AG09309 (cell line): ENCODE measurements at regions not wholly inside any gene's neighbourhood (a gene's known extent, or its start where the extent isn't known, plus 50 kb on each side); places are given as distances from the start of the nearest gene placed in this dataset.
"Not testable (repeated sequence)": the region's sequence is repeated elsewhere in the genome, so short reads cannot be mapped to it uniquely, and the experiment has no call there.

Source experiments
- DNase-seq: peaks from one replicate; pipeline ENCODE4 v3.0.0-alpha.2; 2010; ENCODE audit warnings: low read depth
- H3K4me3 ChIP-seq: 2 replicates; pipeline ENCODE4 v1.5.1; 2011; ENCODE audit warnings: mild to moderate bottlenecking, low read depth, low read length, moderate library complexity; ENCODE audit not compliant: control insufficient read depth
- TF ChIP-seq, protein P1 (sequence below): IDR thresholded peaks from 2 replicates; pipeline ENCODE4 v1.5.1; 2011; ENCODE audit warnings: mild to moderate bottlenecking, low read depth, low read length, inconsistent platforms; ENCODE audit not compliant: insufficient read depth, control insufficient read depth; ENCODE audit errors: missing control alignments

DNA sequence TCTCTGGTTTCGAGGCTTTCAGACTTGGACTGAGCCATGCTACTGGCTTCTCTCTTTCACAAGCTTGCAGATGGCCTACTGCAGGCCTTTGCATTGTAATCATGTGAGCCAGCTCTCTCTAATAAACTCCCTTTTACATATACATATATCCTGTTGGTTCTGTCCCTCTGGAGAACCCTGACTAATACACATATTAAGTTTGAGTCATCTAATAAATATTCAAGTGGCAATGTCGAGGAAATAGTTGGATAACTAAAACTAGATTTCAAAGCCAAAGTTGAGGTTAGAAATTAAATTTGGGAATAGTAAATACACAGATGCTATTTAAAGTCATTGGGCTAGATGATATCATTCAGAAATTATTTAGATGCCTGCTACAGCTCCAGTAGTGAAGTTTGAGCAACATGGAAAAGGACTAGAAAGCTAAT, 1343.4 kb downstream of the GRIK2 start:
- TF ChIP-seq, protein P1, sequence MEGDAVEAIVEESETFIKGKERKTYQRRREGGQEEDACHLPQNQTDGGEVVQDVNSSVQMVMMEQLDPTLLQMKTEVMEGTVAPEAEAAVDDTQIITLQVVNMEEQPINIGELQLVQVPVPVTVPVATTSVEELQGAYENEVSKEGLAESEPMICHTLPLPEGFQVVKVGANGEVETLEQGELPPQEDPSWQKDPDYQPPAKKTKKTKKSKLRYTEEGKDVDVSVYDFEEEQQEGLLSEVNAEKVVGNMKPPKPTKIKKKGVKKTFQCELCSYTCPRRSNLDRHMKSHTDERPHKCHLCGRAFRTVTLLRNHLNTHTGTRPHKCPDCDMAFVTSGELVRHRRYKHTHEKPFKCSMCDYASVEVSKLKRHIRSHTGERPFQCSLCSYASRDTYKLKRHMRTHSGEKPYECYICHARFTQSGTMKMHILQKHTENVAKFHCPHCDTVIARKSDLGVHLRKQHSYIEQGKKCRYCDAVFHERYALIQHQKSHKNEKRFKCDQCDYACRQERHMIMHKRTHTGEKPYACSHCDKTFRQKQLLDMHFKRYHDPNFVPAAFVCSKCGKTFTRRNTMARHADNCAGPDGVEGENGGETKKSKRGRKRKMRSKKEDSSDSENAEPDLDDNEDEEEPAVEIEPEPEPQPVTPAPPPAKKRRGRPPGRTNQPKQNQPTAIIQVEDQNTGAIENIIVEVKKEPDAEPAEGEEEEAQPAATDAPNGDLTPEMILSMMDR, result no peak
- no peak for DNase-seq
- H3K4me3 ChIP-seq, result no peak overlapping the region

DNA sequence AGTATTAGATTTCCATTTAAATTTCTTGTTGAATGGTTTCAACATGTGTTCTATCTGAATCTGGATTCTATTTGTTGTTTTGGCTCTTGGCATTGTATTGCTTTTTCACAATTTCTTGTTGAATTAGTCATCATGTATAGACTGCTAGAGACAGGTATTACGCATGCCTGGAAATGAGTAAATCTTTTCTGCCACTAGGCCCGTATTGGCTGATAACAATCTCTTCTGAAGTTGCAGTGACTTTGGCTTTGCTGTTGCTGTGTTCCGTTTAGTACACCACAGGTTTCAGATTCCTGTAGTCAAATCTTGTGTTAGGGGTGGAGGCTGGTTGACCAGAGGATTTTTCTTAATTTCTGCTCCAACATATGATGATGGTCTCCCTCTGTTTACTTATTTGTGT, 1339.4 kb downstream of the GRIK2 start:
- DNase-seq, result no peak

DNA sequence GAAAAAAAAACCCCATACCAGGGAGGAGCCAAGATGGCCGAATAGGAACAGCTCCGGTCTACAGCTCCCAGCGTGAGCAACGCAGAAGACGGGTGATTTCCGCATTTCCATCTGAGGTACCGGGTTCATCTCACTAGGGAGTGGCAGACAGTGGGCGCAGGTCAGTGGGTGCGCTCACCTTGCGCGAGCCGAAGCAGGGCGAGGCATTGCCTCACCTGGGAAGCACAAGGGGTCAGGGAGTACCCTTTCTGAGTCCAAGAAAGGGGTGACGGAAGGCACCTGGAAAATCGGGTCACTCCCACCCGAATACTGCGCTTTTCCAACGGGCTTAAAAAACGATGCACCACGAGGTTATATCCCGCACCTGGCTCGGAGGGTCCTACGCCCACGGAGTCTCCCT, 1328.6 kb downstream of the GRIK2 start:
- H3K4me3 ChIP-seq, DNase-seq: not testable (repeated sequence)

More for the DNA sequence above, 1339.4 kb downstream of the GRIK2 start:
- no peak overlapping the region for H3K4me3 ChIP-seq
- TF ChIP-seq, protein P1, result no peak

DNA sequence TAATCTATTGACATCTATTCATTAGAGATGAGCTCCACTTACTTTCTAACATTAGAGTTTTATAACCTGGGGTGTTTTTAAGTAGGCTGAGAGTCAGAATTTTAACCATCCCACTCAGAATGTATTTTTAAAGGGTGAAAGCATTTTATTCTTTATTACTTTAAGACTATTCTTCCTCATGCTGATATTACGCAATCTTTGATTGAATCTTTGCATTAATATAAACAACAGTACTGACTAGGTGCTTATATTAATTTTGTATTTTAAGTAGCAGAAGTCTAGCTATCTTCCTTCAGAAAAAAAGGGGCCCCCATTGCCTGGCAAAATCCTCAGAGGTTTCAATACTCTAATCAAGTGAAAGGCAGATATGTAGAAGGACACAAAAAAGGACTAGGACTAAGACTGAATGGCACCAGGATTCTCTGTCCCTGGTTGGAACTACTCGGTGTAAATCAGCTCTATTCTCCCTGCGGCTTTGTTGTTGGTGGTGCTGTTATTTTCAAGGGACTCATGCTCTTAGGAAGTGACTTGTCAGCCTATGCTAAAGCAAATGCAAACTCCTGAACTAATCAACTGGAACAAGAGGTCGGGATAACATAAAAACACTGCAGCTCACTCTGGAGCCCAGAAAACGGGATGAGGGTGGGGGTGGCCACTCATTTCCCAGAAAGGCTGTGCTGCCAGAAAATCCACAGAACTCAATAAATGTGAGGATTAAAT, 1324.4 kb downstream of the GRIK2 start:
- no peak for DNase-seq
- TF ChIP-seq, protein P1, result no peak
- H3K4me3 ChIP-seq, result no peak overlapping the region

DNA sequence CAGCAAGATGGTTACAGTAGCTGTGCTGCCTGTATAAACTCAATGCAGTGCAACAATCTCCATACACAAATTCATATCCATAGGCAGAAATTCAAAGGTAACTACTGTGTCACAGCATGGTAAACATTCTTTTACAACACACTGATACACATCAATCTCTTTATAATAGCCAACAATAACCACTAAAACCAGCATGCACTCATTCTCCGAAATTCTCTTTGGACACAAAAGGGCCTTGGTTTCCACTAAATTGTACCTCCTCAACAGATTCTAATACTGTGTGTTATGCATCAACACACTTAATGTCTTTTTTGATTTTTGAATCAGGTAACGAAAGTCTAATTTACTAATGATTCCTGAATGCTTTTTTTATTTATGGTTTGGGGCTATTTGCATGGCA, 1323.7 kb downstream of the GRIK2 start:
- no peak for DNase-seq
- no peak overlapping the region for H3K4me3 ChIP-seq
- TF ChIP-seq, protein P1, result no peak

DNA sequence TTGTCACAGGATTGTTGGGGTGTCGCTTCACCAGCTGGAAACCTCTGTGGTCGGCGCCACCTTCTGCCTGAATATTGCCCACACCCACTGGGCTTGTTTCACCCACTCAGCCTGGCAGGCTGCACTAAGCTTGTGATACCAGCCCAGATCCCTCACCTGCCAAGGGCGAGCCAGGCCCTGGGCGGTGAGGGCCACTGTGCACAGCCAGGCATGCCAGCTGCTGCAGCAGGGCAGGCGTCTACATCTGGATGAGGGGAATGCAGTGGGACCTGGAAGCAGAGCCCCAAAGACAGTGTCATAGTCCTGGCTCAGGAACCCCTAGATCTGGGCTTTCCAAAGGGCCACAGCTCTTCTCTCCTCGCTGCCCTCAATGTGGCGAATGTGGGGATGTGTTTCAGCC, 1307.5 kb downstream of the GRIK2 start:
- no peak for DNase-seq
- TF ChIP-seq, protein P1, result no peak
- H3K4me3 ChIP-seq, result no peak overlapping the region

DNA sequence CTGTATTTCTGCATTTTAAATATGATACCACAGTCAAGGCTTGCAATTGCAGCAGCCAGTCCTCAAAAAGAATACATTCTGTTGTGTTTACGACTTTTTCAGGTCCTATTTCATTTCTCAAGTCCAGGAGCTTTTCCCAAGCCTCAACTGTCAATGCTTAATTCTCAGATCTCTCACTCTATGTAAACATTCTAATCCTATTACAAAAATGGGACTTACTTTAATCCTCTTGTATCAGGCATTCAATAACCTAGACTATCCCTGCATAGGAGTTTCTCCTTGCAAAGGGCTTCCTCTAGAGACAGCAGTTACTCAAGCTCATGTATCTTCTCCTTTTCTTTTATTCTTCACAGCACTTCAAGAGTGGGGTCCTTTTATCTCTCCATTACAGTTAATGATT, 1293.0 kb downstream of the GRIK2 start:
- no peak for DNase-seq

More for the DNA sequence above, 1293.0 kb downstream of the GRIK2 start:
- TF ChIP-seq, protein P1, result no peak
- H3K4me3 ChIP-seq, result no peak overlapping the region
